ENCODE measurements at regions not wholly inside any gene's neighbourhood (a gene's known extent, or its start where the extent isn't known, plus 50 kb on each side); places are given as distances from the start of the nearest gene placed in this dataset.

DNA sequence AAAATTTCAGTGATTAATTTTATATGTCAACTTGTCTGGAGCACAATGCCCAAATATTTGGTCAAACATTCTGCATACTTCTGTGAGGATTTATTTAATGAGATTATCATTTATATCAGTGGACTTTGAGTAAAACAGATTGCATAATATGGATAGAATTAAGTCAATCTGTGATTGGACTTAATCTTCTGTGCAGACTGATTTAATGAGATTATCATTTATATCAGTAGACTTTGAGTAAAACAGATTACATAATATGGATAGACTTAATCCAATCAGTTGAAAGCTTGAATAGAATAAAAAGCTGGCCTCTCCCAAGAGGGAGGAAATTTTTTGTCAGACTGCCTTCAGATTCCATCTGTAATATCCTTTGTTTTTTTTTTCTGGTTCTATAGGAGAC, 1413.2 kb downstream of the LRFN5 start:
- H3K27me3 ChIP-seq, result no peaks in the 10 kb centered on the region
- no peaks in the 10 kb centered on the region for H3K36me3 ChIP-seq
- intact Hi-C loops (cut with DNase I), result no loop called here

DNA sequence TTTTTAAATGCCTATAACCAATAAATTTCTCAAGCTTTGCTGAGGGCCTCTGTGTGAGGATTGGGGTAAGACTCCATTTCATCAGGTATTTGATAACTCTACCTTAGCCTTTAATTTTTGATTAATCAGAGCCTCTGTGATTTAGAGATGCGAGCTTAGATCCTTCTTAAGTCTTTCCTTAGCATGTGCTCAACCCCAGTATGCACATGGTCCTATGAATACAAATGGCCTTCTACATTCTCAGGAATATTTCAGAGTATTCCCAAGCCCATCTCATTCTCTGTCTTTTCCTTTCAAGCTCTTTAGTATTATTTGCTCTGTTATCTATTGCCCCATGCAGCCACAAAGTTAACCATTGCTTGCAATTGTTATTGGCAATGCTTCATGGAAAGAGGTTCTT, 1407.7 kb downstream of the LRFN5 start:
- Histone ChIP-seq H3K27ac (no peak overlapping the region), H3K4me3 (no peak overlapping the region), H3K36me3 (no peaks in the 10 kb centered on the region), H3K9me3 (no peaks in the 10 kb centered on the region), H3K4me1 (no peaks in the 10 kb centered on the region), H3K27me3 (no peaks in the 10 kb centered on the region)
- no peak for DNase-seq (ENCODE audit: extremely low spot score in 2 of 2)
- no peak for TF ChIP-seq POLR2A (IDR thresholded peaks at IDR 0.05)
- no peak for TF ChIP-seq POLR2AphosphoS5 (IDR thresholded peaks at IDR 0.05; ENCODE audit: insufficient read depth in 1 of 2, low read depth in 1 of 2)
- no peak for TF ChIP-seq CTCF (IDR thresholded peaks at IDR 0.05)
- intact Hi-C loops (cut with DNase I), result no loop called here

More for the DNA sequence above, 1413.2 kb downstream of the LRFN5 start:
- Histone ChIP-seq H3K4me1 (no peaks in the 10 kb centered on the region), H3K4me3 (no peak overlapping the region), H3K27ac (no peak overlapping the region), H3K9me3 (no peaks in the 10 kb centered on the region)
- no peak for DNase-seq (ENCODE audit: extremely low spot score in 2 of 2)
- TF ChIP-seq POLR2AphosphoS5 (IDR thresholded peaks at IDR 0.05; ENCODE audit: insufficient read depth in 1 of 2, low read depth in 1 of 2), result no peak
- no peak for TF ChIP-seq POLR2A (IDR thresholded peaks at IDR 0.05)

DNA sequence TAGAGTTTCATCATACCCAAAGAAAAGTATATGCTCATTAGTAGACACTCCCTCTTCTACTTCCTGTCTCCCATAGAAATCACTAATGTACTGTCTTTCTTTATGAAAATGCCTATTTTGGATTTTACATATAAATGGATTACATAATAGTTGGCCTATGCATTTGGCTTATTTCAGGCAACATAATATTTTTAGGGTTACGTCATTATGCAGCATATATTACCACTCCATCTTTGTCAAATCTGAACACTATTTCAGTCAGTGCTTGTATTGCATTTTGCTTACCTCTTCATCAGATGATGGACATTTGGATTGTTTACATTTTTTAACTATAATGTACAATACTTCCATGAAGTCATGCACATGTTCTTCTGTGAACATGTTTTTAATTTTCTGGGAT, 1406.1 kb downstream of the LRFN5 start:
- Histone ChIP-seq H3K27me3 (no peaks in the 10 kb centered on the region), H3K4me3 (no peak overlapping the region), H3K9me3 (no peaks in the 10 kb centered on the region), H3K36me3 (no peaks in the 10 kb centered on the region), H3K4me1 (no peaks in the 10 kb centered on the region), H3K27ac (no peak overlapping the region)
- TF ChIP-seq POLR2AphosphoS5 (IDR thresholded peaks at IDR 0.05; ENCODE audit: insufficient read depth in 1 of 2, low read depth in 1 of 2) (no peak), CTCF (IDR thresholded peaks at IDR 0.05) (no peak), POLR2A (IDR thresholded peaks at IDR 0.05) (no peak)
- intact Hi-C loops (cut with DNase I), result no loop called here
- no peak for DNase-seq (ENCODE audit: extremely low spot score in 2 of 2)

- H3K4me3 ChIP-seq, result no peak overlapping the region
- no peak for DNase-seq (ENCODE audit: extremely low spot score in 2 of 2)
- intact Hi-C loops (cut with DNase I), result no loop called here
- no peak overlapping the region for H3K27ac ChIP-seq
- H3K4me1 ChIP-seq, result no peaks in the 10 kb centered on the region
- H3K27me3 ChIP-seq, result no peaks in the 10 kb centered on the region
- H3K9me3 ChIP-seq, result peaks cover 12% of the 10 kb centered on the region
- no peak for TF ChIP-seq CTCF (IDR thresholded peaks at IDR 0.05)
- no peak for TF ChIP-seq POLR2A (IDR thresholded peaks at IDR 0.05)
- no peak for TF ChIP-seq POLR2AphosphoS5 (IDR thresholded peaks at IDR 0.05; ENCODE audit: insufficient read depth in 1 of 2, low read depth in 1 of 2)
- no peaks in the 10 kb centered on the region for H3K36me3 ChIP-seq
Measured at GRCh38 chr14:43005807-43006206, 1399.1 kb downstream of the LRFN5 start.

DNA sequence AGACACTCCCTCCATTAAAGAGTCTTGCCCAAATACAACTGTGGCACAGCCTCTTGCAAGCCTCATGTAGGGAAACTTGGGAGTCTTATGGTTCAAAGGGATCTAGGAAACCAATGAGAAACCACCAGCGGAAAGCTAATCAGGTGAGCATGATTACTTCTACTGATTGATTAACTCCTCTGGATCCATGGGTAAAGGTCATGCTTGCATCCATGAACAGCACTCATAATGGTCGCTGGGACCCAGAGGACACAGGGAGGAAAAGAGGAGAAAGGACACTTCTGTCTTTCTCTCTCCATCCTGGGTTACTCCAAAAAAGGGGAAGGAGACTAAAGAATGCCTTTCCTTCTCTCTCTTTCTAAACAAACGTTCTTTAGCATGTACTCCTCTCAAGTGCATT, 1397.2 kb downstream of the LRFN5 start:
- intact Hi-C loops (cut with DNase I), result no loop called here
- Histone ChIP-seq H3K9me3 (peaks cover 12% of the 10 kb centered on the region), H3K27me3 (no peaks in the 10 kb centered on the region), H3K27ac (no peak overlapping the region), H3K4me3 (no peak overlapping the region), H3K36me3 (no peaks in the 10 kb centered on the region), H3K4me1 (no peaks in the 10 kb centered on the region)
- DNase-seq (ENCODE audit: extremely low spot score in 2 of 2), result no peak
- TF ChIP-seq POLR2AphosphoS5 (IDR thresholded peaks at IDR 0.05; ENCODE audit: insufficient read depth in 1 of 2, low read depth in 1 of 2) (no peak), POLR2A (IDR thresholded peaks at IDR 0.05) (no peak), CTCF (IDR thresholded peaks at IDR 0.05) (no peak)

DNA sequence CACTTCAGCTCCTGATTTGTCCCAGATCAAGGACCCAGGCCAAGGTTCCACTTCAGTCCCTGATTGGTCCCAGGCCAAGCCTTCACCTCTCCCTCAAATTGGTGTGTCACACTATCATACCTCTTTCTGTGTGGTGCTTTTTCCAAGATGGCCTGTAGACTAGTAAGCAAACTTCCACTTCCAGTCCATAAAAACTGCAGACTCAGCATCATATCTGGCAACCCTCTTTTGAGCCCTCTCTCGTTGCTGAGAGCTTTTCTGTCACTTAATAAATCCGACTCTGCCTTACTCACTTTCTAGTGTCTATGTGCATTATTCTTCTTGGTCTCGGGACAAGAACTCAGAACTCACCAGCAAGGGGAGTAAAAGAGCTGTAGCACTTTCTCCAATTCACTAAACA, 1395.1 kb downstream of the LRFN5 start:
- Histone ChIP-seq H3K27me3 (no peaks in the 10 kb centered on the region), H3K4me3 (no peak overlapping the region), H3K27ac (no peak overlapping the region), H3K4me1 (no peaks in the 10 kb centered on the region), H3K36me3 (no peaks in the 10 kb centered on the region), H3K9me3 (peaks cover 12% of the 10 kb centered on the region)
- TF ChIP-seq CTCF (IDR thresholded peaks at IDR 0.05) (no peak), POLR2AphosphoS5 (IDR thresholded peaks at IDR 0.05; ENCODE audit: insufficient read depth in 1 of 2, low read depth in 1 of 2) (no peak), POLR2A (IDR thresholded peaks at IDR 0.05) (no peak)
- intact Hi-C loops (cut with DNase I), result no loop called here
- no peak for DNase-seq (ENCODE audit: extremely low spot score in 2 of 2)
